SH-SY5Y (cell line): ENCODE measurements at regions not wholly inside any gene's neighbourhood (a gene's known extent, or its start where the extent isn't known, plus 50 kb on each side); places are given as distances from the start of the nearest gene placed in this dataset.

Experiments used
- GATA2 ChIP-seq: IDR thresholded peaks from 2 replicates; pipeline ENCODE4 v1.6.1; 2011; ENCODE audit warnings: mild to moderate bottlenecking, low read depth, low read length
- GATA3 ChIP-seq: IDR thresholded peaks from 2 replicates; pipeline ENCODE4 v1.6.1; 2011; ENCODE audit warnings: low read depth, mild to moderate bottlenecking, low read length, moderate library complexity

DNA sequence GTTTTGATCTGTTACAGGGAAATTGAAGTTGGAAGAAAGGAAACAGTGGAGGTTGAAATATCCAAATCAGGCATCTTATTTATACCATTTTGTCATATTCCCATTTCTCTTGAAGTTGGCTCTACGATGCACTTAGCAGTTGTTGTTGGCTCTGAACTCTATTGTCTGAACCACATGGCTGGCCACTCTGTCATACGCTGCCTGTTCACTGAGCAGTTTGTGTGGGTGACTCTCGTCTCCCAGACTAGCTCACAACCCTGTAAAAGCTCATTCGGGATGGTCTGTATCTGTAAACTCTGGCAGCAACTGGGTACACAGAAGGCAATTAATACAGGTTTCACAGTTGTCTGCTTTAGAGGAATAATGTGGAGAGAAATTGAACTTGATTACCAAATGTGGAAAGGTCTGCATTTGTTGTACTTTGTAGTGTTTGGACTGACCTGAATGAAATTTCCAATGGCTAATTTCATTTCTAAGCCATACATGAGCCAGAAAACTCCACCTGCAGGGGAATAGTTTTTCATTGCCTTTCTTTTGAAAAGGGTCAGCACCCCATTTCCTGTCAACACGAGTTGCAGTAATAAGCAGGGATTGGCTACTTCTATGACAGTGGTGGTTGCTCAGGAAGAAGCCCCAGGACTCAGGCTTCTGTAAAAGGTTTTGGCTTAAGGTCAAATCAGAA, 378.2 kb downstream of the OSR1 start:
- TF ChIP-seq GATA3, result no peak
- no peak for TF ChIP-seq GATA2

DNA sequence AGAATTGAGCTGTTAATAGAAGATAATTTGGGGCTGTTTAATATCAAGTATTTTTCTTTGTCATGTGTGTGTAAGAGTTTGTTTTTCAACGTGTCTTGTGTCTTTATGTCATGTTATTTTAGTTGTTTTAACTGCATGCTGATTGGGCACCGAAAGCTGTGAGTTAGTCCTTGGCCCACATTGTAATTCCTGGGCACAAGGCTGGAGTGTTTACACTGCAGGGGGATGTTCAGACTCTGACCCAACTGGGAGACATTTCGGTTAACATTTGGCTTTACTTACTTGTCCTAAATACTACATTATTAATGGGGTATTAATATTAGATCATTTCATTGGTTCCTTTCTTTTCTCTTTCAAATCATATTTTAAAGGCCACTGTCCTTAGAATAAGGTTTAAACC, 381.0 kb downstream of the OSR1 start:
- TF ChIP-seq GATA3 (no peak), GATA2 (no peak)

DNA sequence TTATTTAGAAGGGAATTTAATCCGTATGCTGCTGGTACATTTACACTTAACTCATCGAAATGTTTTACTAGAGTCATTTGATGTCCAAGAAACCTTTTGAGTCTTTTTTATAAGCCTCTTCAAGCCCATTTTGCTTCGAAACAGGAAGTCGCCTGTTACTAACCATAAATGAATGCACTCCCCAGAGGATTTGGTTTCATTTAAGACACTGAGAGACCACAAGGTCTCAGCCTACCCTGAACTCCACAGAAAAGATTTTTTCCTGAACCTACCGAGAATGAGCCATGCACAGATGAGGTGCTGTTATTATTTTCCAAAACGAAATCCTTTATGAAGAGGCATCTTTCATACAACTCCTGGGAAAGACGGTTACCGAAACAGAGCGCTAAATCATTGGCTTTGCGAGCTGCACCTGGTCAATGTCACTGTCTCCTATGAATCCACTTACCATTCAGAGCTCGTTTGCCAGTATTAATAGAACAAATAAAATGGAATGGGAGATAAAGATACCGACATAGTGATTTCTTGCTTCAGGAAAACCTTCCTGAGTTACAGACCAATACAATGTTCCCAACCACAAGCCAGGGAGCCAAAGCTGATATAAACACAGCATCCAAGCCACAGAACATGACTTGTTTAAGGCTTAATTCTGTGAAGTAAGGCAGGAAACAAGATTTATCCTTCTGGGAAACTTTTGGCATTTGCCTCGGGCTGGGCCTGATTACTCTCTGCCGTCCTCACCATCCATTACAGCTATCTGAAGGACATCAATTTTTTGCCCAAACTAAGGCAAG, 382.1 kb downstream of the OSR1 start:
- no peak for TF ChIP-seq GATA3
- TF ChIP-seq GATA2, result no peak

DNA sequence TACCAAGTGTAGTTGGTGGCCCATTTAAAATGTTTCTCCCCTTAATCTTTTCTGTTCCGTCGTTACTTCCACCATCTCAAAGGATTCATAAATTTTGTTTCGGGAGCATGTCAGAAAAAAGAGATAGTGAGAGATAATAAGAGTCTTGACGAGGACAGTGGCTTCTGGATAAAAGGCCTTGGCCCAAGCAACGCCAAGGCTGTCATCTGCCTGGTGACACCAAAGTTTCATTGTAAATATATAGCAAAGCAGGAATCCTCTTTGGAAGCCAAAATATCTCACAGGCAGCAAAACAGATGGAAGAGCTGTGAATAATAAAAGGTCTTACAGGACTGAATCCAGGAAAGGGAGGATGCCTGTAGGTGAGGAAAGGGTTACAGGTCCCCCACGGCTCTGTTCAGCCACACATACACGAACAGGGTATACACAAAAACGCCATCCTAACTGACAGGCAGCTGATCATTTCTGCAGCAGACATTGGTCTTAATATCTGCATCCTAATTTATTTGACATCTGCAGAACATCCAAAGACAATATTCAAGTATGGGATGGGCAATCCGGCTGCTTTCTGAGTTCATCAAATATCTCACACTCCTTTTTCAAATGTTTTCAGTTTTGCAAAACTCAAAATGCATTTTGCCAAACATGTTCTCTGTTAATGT, 382.8 kb downstream of the OSR1 start:
- TF ChIP-seq GATA3, result no peak
- TF ChIP-seq GATA2, result no peak

DNA sequence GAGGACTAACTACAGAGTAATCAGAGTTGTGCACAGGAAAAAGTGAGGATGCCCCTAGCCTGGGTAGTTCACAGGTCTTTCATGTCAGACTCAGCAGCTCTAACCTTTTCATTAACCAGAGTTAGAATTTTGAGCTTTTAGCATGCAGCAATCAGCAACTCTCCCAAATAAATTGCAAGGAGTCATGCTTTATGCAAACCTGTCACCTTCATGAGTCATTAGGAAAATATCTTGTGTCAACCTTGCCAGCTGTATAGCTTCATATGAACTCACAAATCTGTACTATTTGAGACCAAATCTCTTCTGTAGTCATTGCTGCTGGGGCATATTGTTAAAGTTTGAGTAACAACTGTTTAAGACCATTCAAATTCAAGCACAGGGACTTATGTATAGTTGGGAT, 382.3 kb upstream of the NT5C1B start:
- TF ChIP-seq GATA3, result no peak

DNA sequence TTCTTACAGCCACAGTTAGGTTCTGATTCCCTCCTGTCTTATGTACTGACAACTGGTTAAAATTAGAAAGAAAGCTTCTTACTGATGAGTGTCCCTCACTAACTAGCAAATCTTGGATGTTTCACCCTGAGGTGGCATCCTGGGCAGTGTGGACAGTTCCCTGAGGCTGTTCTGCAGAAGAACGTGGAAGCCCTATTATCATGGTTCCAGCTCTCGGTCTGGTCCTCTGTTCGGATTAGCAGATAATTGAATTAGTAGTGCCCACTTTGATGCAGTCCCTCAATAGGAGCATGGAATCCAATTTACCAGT, 381.7 kb upstream of the NT5C1B start:
- TF ChIP-seq GATA3 (no peak), GATA2 (no peak)

DNA sequence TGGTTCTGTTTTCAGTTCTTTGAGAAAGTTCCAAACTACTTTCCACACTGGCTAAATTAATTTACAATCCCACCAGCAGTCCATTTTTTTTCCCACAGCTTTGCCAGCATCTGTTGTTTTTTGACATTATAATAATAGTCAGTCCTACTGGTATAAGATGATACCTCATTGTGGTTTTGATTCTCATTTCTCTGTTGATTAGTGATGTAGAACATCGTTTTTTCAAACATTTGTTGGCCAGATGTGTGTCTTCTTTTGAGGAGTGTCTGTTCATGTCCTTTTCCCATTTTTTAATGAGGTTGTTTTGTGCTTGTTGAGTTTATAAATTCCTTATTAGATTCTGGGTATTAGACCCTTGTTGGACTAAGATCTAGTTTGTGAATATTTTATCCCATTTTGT, 376.8 kb upstream of the NT5C1B start:
- TF ChIP-seq GATA3 (no peak), GATA2 (no peak)

DNA sequence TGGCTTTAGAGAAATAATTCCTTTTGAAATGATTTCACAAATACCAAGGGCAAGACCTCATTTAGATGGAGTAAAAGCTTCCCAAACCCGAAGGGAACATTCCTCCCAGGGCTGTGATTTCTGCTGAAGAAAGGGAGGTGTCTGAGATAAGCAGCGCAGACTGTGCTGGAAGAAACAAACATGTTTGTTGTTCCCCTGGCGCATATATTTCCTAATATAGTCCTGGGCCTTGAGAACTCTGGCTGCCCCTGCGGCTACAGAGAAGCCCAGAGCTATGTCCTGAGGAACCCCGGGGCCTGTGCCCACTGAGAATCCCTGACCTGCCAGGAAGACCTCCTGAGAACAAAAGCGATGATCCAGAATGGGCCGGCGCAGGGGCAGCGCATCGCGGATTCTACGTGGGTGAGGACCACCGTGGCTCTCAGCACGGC, 372.6 kb upstream of the NT5C1B start:
- TF ChIP-seq GATA3 (no peak), GATA2 (no peak)

DNA sequence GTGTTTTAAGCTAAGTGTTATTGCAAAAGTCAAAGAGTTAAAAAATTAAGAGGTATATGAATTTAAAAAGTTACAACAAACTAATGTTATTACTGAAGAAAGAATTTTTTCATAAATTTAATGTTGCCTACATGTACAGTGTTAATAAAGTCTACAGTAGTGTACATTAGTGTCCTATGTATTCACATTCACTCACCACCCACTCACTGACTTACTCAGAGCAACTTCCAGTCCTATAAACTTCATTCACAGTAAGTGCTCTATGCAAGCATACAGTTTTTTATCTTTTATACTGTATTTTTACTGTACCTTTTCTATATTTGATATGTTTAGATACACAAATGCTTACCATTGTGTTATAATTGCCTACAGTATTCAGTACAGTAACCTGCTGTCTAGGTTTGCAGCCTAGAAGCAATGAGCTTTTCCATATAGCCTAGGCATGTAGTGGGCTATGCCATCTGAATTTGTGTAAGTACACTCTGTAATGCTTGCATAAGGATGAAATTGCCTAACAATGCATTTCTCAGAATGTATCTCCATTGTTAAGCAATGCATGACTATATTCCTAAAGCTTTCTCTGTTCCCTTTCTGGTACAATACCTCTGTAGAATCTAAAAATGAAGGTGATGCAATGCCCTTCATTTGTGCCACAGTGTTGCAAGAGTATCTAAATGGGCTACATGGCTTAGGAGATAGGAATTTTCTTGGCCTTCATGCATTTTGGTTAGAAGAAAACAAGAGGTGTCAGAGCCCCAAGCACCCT, 370.8 kb upstream of the NT5C1B start:
- no peak for TF ChIP-seq GATA2
- TF ChIP-seq GATA3, result no peak

DNA sequence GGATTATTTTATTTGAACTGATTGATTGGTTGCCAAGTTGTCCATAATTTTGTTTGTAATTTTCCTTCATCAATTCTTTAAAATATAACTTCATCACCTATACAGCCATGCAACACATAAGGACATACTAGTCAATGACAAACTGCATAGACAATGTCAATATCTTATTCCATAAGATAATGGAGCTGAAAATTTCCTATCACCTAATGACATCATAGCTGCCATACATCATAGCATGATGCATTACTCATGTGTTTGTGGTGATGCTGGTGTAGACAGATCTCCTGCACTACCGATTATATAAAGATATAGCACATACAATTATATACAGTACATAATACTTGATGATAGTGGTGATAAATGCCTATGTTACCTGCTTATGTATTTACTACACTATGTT, 369.8 kb upstream of the NT5C1B start:
- TF ChIP-seq GATA3 (no peak), GATA2 (no peak)

DNA sequence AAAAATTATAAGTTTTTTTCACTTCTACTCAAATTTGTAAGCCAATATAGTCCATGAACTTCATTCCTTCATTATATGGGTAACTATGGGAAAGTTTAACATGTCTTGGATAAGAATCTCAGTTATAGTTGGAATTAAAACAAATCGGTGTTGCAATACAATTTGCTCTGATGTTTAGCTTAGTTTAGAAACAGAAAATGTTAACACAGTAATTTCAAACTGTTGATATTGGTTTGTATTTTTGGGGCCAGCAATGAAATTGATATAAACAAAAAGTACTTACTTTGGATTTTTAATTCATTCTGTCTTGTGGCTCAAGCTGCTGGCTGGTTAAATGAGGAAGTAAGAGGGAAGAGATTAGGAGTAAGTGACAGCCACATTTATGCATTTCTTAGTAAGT, 368.5 kb upstream of the NT5C1B start:
- TF ChIP-seq GATA2 (no peak), GATA3 (no peak)

DNA sequence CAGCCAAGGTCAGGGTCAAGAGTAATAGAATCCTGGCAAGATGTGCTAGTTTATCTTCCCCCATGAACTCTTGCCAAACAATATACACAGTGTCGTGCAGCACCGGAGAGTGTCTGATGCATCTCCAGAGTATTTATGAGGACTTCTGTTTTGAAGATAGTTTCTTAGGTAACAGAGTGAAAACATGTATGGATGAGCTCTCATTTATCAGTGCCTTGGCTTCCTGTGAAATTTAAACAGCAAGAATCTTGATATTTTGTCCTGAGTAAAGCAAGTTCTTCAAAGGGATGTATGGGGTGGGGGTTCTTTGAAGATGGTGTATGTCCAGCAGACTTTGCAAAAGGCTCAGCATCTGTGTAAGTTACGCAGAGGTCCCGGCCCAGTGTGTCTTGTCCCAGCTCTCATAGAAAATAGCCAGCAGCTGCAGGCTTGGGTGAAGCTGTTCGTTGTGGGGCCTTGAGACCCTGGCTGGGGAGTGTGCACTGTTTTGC, 361.0 kb upstream of the NT5C1B start:
- no peak for TF ChIP-seq GATA3
- TF ChIP-seq GATA2, result no peak

DNA sequence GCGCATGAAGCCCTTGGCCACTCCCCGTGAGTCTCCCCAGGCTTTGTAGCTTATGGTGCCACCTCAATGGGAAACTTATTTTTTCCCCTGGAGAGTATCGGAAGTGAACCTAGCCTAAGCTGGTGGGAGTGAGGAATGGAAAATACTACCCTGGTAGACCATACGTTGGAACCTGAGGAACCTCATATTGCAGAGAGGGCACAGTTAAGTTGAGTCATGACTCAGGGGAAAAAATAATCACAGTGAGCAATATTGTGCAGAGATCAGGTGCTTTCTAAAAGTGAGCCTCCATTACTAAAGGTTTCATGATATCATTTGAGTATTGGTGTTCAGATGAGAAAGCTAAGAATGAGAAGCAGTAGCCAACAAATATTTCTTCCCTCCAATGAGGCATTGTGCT, 360.5 kb upstream of the NT5C1B start:
- TF ChIP-seq GATA2, result no peak
- TF ChIP-seq GATA3, result no peak

DNA sequence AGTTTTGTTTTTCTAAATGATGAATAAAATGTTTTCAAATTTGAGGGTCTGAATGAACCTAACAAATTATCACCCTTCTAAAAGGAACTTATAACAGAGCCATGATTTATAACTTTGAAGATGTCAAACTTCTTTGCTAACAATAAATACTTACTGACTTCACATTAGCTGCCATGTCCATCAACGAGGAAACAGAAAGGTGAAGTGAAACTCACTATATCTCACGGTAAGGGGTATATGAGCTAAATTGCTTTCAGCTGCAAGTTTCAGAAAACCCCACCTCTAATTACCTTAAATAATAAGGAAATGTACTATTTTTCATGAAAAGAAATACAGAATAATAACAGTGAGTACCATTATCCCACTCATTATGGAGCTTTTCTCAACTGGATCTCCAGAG, 350.8 kb upstream of the NT5C1B start:
- TF ChIP-seq GATA2, result no peak
- TF ChIP-seq GATA3, result no peak
